GM23338 (cell line): ENCODE measurements at regions not wholly inside any gene's neighbourhood (a gene's known extent, or its start where the extent isn't known, plus 50 kb on each side); places are given as distances from the start of the nearest gene placed in this dataset.

ENCODE experiments used
- ATAC-seq: fragments of 200-7000 bp; cut with Tn5 transposase; 3 replicates; pipeline ENCODE4 v1.9.1; 2020
- DNase-seq: peaks from one replicate; pipeline ENCODE4 v3.0.0-alpha.2; 2015; ENCODE audit warnings: low spot score
- H2AFZ ChIP-seq: fragments of 200-600 bp; sonication (generic); 2 replicates; pipeline ENCODE4 v1.8.0; 2016; ENCODE audit warnings: antibody characterized with exemption, mild to moderate bottlenecking, moderate library complexity
- H3F3A ChIP-seq: fragments of 200-600 bp; sonication (generic); replicated peaks from 2 replicates; pipeline ENCODE4 v1.8.0; 2017; ENCODE audit warnings: antibody characterized with exemption, mixed run types, low read depth
- H3K27ac ChIP-seq: fragments of 200-600 bp; sonication (generic); 2 replicates; pipeline ENCODE4 v1.6.1; 2016; ENCODE audit warnings: low read depth
- H3K27me3 ChIP-seq: fragments of 200-600 bp; sonication (generic); 2 replicates; pipeline ENCODE4 v1.8.0; 2016; ENCODE audit warnings: mild to moderate bottlenecking, mixed run types, moderate library complexity; ENCODE audit not compliant: insufficient read depth
- H3K36me3 ChIP-seq: fragments of 200-600 bp; sonication (generic); 2 replicates; pipeline ENCODE4 v1.8.0; 2016; ENCODE audit warnings: mild to moderate bottlenecking; ENCODE audit not compliant: insufficient read depth
- H3K4me1 ChIP-seq: fragments of 200-600 bp; sonication (generic); 2 replicates; pipeline ENCODE4 v1.8.0; 2016; ENCODE audit warnings: mild to moderate bottlenecking, moderate library complexity; ENCODE audit not compliant: insufficient read depth
- H3K4me2 ChIP-seq: fragments of 200-600 bp; sonication (generic); 2 replicates; pipeline ENCODE4 v1.7.1; 2017; ENCODE audit warnings: mixed run types
- H3K4me3 ChIP-seq: fragments of 200-600 bp; sonication (generic); 2 replicates; pipeline ENCODE4 v1.6.1; 2016; ENCODE audit warnings: mixed run types
- H3K79me2 ChIP-seq: fragments of 200-600 bp; sonication (generic); replicated peaks from 2 replicates; pipeline ENCODE4 v1.8.0; 2017; ENCODE audit warnings: mild to moderate bottlenecking; ENCODE audit not compliant: insufficient read depth
- H3K9me2 ChIP-seq: fragments of 200-600 bp; sonication (generic); 2 replicates; pipeline ENCODE4 v1.8.0; 2017; ENCODE audit not compliant: insufficient read depth
- H4K20me1 ChIP-seq: fragments of 200-600 bp; sonication (generic); replicated peaks from 2 replicates; pipeline ENCODE4 v1.8.0; 2017; ENCODE audit warnings: mild to moderate bottlenecking; ENCODE audit not compliant: insufficient read depth
- H3K27ac Mint-ChIP-seq: 2 replicates; pipeline ENCODE4 v1.8.0; 2020; ENCODE audit warnings: inconsistent platforms, mild to moderate bottlenecking, moderate library complexity, mixed read lengths
- H3K27me3 Mint-ChIP-seq: 3 replicates; pipeline ENCODE4 v1.8.0; 2022; ENCODE audit warnings: low read depth, mild to moderate bottlenecking, moderate library complexity, mixed read lengths, inconsistent platforms; ENCODE audit not compliant: insufficient read depth, poor library complexity
- H3K36me3 Mint-ChIP-seq: 3 replicates; pipeline ENCODE4 v1.8.0; 2021; ENCODE audit warnings: low read depth, mild to moderate bottlenecking, inconsistent platforms, moderate library complexity, mixed read lengths
- H3K4me1 Mint-ChIP-seq: 3 replicates; pipeline ENCODE4 v1.8.0; 2020; ENCODE audit warnings: mild to moderate bottlenecking, inconsistent platforms, mixed read lengths
- H3K4me3 Mint-ChIP-seq: 3 replicates; pipeline ENCODE4 v1.8.0; 2021; ENCODE audit warnings: moderate library complexity, mild to moderate bottlenecking, inconsistent platforms, mixed read lengths
- H3K9me3 Mint-ChIP-seq: 3 replicates; pipeline ENCODE4 v1.8.0; 2020; ENCODE audit warnings: moderate library complexity, mild to moderate bottlenecking, inconsistent platforms, mixed read lengths
- EZH2phosphoT487 ChIP-seq: fragments of 200-600 bp; sonication (generic); IDR thresholded peaks from one replicate; pipeline ENCODE4 v1.8.1; 2018; ENCODE audit warnings: antibody characterized with exemption; ENCODE audit not compliant: unreplicated experiment
- NANOG ChIP-seq: IDR thresholded peaks from 2 replicates; pipeline ENCODE4 v1.6.1; 2016; ENCODE audit warnings: antibody characterized with exemption, borderline replicate concordance
- POLR2AphosphoS5 ChIP-seq: IDR thresholded peaks from 2 replicates; pipeline ENCODE4 v1.6.1; 2016; ENCODE audit warnings: antibody characterized with exemption, low read depth
- STAT1 ChIP-seq: IDR thresholded peaks from one replicate; pipeline ENCODE4 v1.6.1; 2016; ENCODE audit warnings: antibody characterized with exemption; ENCODE audit not compliant: unreplicated experiment
- ZNF114 ChIP-seq: fragments of 250-450 bp; sonication (Bioruptor Pico); IDR thresholded peaks from 2 replicates; pipeline ENCODE4 v1.5.0; 2020; ENCODE audit warnings: mild to moderate bottlenecking, moderate library complexity
- TF ChIP-seq, protein P1 (sequence below): IDR thresholded peaks from one replicate; pipeline ENCODE4 v1.6.1; 2018; ENCODE audit warnings: antibody characterized with exemption; ENCODE audit not compliant: unreplicated experiment

DNA sequence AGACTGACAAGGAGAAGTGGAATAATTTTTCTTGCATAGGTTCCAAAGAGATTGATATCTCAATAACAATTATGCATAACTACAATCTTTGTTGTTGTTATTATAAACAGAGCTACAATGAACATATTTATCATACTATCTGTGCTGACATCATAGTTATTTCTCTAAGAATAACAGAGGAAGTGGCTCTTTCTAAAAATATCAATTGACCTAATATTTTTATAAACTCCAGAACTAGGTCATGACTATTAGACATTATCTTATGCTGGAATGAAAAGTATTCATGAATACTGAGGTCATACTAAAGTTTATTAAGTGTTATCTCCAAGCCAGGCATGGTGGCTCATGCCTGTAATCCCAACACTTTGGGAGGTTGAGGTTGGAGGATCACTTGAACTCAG lies 114.1 kb downstream of the DCLK3 start (continued):
- TF ChIP-seq, protein P1, sequence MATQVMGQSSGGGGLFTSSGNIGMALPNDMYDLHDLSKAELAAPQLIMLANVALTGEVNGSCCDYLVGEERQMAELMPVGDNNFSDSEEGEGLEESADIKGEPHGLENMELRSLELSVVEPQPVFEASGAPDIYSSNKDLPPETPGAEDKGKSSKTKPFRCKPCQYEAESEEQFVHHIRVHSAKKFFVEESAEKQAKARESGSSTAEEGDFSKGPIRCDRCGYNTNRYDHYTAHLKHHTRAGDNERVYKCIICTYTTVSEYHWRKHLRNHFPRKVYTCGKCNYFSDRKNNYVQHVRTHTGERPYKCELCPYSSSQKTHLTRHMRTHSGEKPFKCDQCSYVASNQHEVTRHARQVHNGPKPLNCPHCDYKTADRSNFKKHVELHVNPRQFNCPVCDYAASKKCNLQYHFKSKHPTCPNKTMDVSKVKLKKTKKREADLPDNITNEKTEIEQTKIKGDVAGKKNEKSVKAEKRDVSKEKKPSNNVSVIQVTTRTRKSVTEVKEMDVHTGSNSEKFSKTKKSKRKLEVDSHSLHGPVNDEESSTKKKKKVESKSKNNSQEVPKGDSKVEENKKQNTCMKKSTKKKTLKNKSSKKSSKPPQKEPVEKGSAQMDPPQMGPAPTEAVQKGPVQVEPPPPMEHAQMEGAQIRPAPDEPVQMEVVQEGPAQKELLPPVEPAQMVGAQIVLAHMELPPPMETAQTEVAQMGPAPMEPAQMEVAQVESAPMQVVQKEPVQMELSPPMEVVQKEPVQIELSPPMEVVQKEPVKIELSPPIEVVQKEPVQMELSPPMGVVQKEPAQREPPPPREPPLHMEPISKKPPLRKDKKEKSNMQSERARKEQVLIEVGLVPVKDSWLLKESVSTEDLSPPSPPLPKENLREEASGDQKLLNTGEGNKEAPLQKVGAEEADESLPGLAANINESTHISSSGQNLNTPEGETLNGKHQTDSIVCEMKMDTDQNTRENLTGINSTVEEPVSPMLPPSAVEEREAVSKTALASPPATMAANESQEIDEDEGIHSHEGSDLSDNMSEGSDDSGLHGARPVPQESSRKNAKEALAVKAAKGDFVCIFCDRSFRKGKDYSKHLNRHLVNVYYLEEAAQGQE: no peak
- no peak for TF ChIP-seq STAT1
- TF ChIP-seq NANOG: no peak
- TF ChIP-seq ZNF114 (CRISPR knock-in tag): no peak
- no peak for TF ChIP-seq EZH2phosphoT487
- no peak for TF ChIP-seq POLR2AphosphoS5

DNA sequence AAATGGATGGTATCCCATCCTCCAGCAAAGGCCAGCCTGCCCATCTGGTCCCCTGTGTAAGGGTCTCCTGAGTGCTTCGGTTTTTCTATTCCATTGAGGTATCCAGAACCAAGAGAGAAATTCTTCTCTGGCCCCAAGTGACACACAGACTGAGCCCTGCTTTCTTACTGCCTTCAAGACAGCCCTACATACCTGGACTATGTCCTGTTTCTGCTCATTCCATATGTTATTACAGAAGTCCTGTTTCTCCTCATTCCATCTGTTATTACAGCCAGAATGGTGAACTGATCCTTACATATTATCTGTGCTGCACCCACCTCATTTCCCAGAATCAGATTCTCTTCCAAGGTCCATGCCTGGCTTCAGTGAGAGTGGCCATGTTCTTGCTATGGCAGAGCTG lies 115.2 kb downstream of the DCLK3 start:
- no peak for TF ChIP-seq EZH2phosphoT487
- no peak for TF ChIP-seq STAT1
- TF ChIP-seq, protein P1: no peak
- TF ChIP-seq POLR2AphosphoS5: no peak
- Mint-ChIP-seq H3K4me1 (no peaks in the 10 kb centered on the region), H3K4me3 (no peak overlapping the region), H3K27ac (no peak overlapping the region), H3K36me3 (no peaks in the 10 kb centered on the region), H3K27me3 (no peaks in the 10 kb centered on the region), H3K9me3 (no peaks in the 10 kb centered on the region)
- Histone ChIP-seq H2AFZ (no peak overlapping the region), H3F3A (no peaks in the 10 kb centered on the region), H3K27me3 (no peaks in the 10 kb centered on the region), H3K4me1 (no peaks in the 10 kb centered on the region), H3K27ac (no peak overlapping the region), H4K20me1 (no peaks in the 10 kb centered on the region), H3K79me2 (no peaks in the 10 kb centered on the region), H3K4me3 (no peak overlapping the region), H3K36me3 (no peaks in the 10 kb centered on the region), H3K9me2 (0 out of 2 replicates have a peak, but pooled peaks cover 13% of the 10 kb centered on the region), H3K4me2 (no peak overlapping the region)
- ATAC-seq (no peak), DNase-seq (no peak)
